ENCODE measurements at regions not wholly inside any gene's neighbourhood (a gene's known extent, or its start where the extent isn't known, plus 50 kb on each side); places are given as distances from the start of the nearest gene placed in this dataset.

DNA sequence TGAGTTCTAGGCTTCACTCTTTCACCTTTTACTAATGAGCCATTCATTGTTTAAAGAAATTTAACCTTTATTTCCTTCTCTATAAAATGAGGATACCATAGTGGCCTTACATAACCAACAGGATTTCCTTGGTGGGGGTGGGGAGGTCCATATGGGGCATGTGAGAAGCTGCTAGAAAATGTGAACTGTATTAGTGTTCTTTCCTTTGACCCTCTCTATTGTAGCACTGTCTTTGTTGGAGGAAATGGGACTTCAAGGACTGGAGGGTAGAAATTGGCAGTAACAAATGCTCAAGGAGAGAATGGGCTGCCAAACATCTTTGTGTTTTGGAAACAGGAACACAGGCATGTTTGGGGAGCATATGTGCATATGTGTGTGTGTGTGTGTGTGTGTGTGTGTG lies 468.7 kb upstream of the ZEB2 start:
- H3K27me3 ChIP-seq: no peaks in the 10 kb centered on the region

DNA sequence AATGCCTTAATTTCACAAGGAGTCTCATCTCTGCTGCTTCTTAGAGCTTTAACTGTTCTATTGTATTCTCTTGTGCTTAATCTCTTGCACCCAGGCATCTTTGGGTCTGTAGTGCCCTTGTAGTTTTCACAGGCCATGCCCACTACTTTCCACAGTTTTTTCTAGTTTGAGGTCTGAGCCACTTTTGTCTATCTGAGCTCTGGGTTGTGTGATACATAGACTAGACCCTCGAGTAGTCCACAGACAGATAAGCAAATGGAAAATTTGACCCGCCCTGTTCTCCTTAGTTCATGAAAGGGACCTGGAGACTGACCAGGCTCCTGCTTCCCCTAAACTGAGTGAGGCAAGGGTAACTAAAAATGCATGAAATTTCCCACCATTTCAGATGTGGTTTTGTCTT lies 466.8 kb upstream of the ZEB2 start:
- WGBS, 3 donors: 88 to 92% (median 91%) methylated on average over 2 of the region's 2 CpGs
- intact Hi-C loops (cut with DNase I): no loop called here
- DNase-seq: no peak

More for the DNA sequence above, 468.7 kb upstream of the ZEB2 start:
- Histone ChIP-seq H3K9me3 (no peaks in the 10 kb centered on the region), H3K4me1 (ENCODE audit: insufficient read depth) (no peaks in the 10 kb centered on the region), H3K27ac (no peak overlapping the region), H3K36me3 (no peaks in the 10 kb centered on the region), H3K4me3 (no peak overlapping the region)
- TF ChIP-seq EP300 (IDR thresholded peaks at IDR 0.05) (no peak), POLR2A (IDR thresholded peaks at IDR 0.05) (no peak)
- TF ChIP-seq, protein P1, sequence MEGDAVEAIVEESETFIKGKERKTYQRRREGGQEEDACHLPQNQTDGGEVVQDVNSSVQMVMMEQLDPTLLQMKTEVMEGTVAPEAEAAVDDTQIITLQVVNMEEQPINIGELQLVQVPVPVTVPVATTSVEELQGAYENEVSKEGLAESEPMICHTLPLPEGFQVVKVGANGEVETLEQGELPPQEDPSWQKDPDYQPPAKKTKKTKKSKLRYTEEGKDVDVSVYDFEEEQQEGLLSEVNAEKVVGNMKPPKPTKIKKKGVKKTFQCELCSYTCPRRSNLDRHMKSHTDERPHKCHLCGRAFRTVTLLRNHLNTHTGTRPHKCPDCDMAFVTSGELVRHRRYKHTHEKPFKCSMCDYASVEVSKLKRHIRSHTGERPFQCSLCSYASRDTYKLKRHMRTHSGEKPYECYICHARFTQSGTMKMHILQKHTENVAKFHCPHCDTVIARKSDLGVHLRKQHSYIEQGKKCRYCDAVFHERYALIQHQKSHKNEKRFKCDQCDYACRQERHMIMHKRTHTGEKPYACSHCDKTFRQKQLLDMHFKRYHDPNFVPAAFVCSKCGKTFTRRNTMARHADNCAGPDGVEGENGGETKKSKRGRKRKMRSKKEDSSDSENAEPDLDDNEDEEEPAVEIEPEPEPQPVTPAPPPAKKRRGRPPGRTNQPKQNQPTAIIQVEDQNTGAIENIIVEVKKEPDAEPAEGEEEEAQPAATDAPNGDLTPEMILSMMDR (IDR thresholded peaks at IDR 0.05): no peak
- no peak for DNase-seq
- intact Hi-C loops (cut with DNase I): no loop called here

DNA sequence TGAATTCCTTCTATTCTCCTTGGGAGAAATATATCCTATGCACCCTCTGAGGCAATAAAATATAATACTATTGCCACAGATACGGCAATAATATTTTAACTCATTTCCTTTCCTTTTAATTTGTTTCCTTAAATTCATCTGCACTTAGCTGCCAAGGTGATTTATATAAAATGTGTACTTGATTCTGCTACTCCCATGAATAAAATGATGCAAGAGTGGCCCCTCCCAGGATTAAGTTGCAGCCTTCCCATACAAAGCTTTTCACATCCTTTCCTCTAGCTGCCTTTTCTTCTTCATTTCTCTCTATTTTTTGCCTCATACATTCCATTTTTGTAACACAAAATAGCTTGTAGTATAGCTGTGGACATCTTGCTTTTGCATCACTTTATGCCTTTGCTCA lies 464.1 kb upstream of the ZEB2 start:
- Histone ChIP-seq H3K4me1 (ENCODE audit: insufficient read depth) (no peaks in the 10 kb centered on the region), H3K4me3 (no peak overlapping the region), H3K27me3 (no peaks in the 10 kb centered on the region), H3K9me3 (no peaks in the 10 kb centered on the region), H3K36me3 (no peaks in the 10 kb centered on the region), H3K27ac (no peak overlapping the region)
- DNase-seq: no peak
- 81 to 96% (median 89%) methylated on average over 1 of the region's 1 CpG for WGBS, 3 donors
- TF ChIP-seq, protein P1 (IDR thresholded peaks at IDR 0.05): no peak
- intact Hi-C loops (cut with DNase I): no loop called here

More for the DNA sequence above, 466.8 kb upstream of the ZEB2 start:
- H3K4me1 ChIP-seq (ENCODE audit: insufficient read depth): no peaks in the 10 kb centered on the region
- TF ChIP-seq POLR2A (IDR thresholded peaks at IDR 0.05): no peak
- TF ChIP-seq, protein P1 (IDR thresholded peaks at IDR 0.05): no peak
- TF ChIP-seq EP300 (IDR thresholded peaks at IDR 0.05): no peak
- H3K9me3 ChIP-seq: no peaks in the 10 kb centered on the region
- no peak overlapping the region for H3K27ac ChIP-seq
- no peaks in the 10 kb centered on the region for H3K27me3 ChIP-seq
- no peak overlapping the region for H3K4me3 ChIP-seq
- no peaks in the 10 kb centered on the region for H3K36me3 ChIP-seq

DNA sequence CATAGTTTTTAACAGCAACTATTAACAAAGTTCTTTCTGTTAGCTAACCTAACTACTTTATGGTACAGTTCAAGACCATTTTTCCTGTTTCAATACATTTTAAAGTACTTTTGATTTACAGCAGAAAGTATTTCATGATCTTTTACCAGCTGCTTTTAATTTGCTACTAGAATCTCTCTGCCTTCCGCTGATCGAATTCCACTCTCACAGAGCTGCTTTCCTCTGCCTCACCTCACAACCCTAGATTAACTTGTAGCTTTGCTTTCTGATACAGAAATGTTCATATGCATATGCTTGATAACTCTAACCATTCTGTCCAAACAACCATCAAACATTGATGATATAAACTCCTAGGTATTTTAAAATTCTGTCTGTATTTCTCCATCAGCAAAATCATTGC lies 463.2 kb upstream of the ZEB2 start:
- TF ChIP-seq POLR2A (IDR thresholded peaks at IDR 0.05): no peak
- TF ChIP-seq, protein P1 (IDR thresholded peaks at IDR 0.05): no peak
- TF ChIP-seq EP300 (IDR thresholded peaks at IDR 0.05): no peak
- H3K4me3 ChIP-seq: no peak overlapping the region
- no peaks in the 10 kb centered on the region for H3K4me1 ChIP-seq (ENCODE audit: insufficient read depth)
- no peaks in the 10 kb centered on the region for H3K36me3 ChIP-seq
- no peak for DNase-seq
- H3K27ac ChIP-seq: no peak overlapping the region
- no peaks in the 10 kb centered on the region for H3K27me3 ChIP-seq
- intact Hi-C loops (cut with DNase I): no loop called here
- H3K9me3 ChIP-seq: no peaks in the 10 kb centered on the region
- WGBS, 3 donors: 67 to 78% (median 70%) methylated on average over 2 of the region's 2 CpGs

DNA sequence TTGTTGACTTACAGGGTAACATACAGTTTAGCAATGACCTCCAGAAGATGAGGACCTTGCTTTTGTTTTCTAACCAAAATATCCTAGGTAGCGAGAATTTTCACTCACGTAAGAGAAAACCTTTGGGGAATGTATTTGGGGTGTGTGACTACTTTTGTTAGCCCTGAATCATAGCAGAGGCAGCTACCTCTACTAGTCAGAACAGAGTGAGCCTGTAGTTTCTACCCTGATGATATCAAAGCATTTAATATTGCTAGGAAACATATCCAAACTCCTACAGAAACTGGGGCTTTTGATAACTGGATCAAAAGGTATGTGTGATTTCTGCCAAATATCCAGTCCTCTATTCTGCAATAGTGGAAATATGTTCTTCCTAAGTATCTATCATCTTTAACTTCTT lies 462.6 kb upstream of the ZEB2 start:
- no peak for DNase-seq
- Histone ChIP-seq H3K27me3 (no peaks in the 10 kb centered on the region), H3K4me3 (no peak overlapping the region), H3K36me3 (no peaks in the 10 kb centered on the region), H3K27ac (no peak overlapping the region), H3K9me3 (no peaks in the 10 kb centered on the region), H3K4me1 (ENCODE audit: insufficient read depth) (no peaks in the 10 kb centered on the region)
- no peak for TF ChIP-seq EP300 (IDR thresholded peaks at IDR 0.05)
- TF ChIP-seq, protein P1 (IDR thresholded peaks at IDR 0.05): no peak
- TF ChIP-seq POLR2A (IDR thresholded peaks at IDR 0.05): no peak
- intact Hi-C loops (cut with DNase I): no loop called here
- WGBS, 3 donors: 84 to 95% (median 93%) methylated on average over 2 of the region's 2 CpGs
